Small intestine (tissue), 7 donors: ENCODE measurements at regions not wholly inside any gene's neighbourhood (a gene's known extent, or its start where the extent isn't known, plus 50 kb on each side); places are given as distances from the start of the nearest gene placed in this dataset.

Experiments used
- DNase-seq, 2 donors: peaks; one replicate each; pipeline versions ENCODE4 v3.0.0 to v3.0.0-alpha.2; 2013
- FAIRE-seq: peaks from 2 replicates; lab custom pipeline; 2012; peaks lifted over from hg19 to GRCh38; lab: Jason Lieb, UNC
- H3K27ac ChIP-seq, 3 donors: one replicate each; pipeline ENCODE4 v1.5.1; 2013; ENCODE audit warnings: low read length in 2 of 3, mild to moderate bottlenecking in 2 of 3, control low read depth in 1 of 3, inconsistent platforms in 1 of 3, low read depth in 1 of 3, moderate library complexity in 1 of 3
- H3K27me3 ChIP-seq, 3 donors: one replicate each; pipeline ENCODE4 v1.6.1; 2013; ENCODE audit warnings: low read length in 3 of 3, inconsistent platforms in 1 of 3; ENCODE audit not compliant: control insufficient read depth in 3 of 3, insufficient read depth in 3 of 3
- H3K36me3 ChIP-seq, 3 donors: one replicate each; pipeline ENCODE4 v1.6.1; 2013; ENCODE audit warnings: low read length in 3 of 3, inconsistent platforms in 1 of 3, low read depth in 1 of 3, mild to moderate bottlenecking in 1 of 3, moderate library complexity in 1 of 3; ENCODE audit not compliant: control insufficient read depth in 3 of 3, insufficient read depth in 2 of 3
- H3K4me1 ChIP-seq, 3 donors: one replicate each; pipeline ENCODE4 v1.6.1; 2013; ENCODE audit warnings: low read length in 2 of 3, inconsistent platforms in 1 of 3, low read depth in 1 of 3, mild to moderate bottlenecking in 1 of 3, moderate library complexity in 1 of 3; ENCODE audit not compliant: control insufficient read depth in 3 of 3, insufficient read depth in 2 of 3
- H3K4me3 ChIP-seq, 3 donors: one replicate each; pipeline ENCODE4 v1.5.1; 2013; ENCODE audit warnings: low read length in 3 of 3, control low read depth in 1 of 3, inconsistent platforms in 1 of 3, low read depth in 1 of 3, mild to moderate bottlenecking in 1 of 3, moderate library complexity in 1 of 3
- H3K9me3 ChIP-seq, 2 donors: one replicate each; pipeline ENCODE4 v1.6.1; 2013; ENCODE audit warnings: low read depth in 1 of 2, low read length in 1 of 2; ENCODE audit not compliant: control insufficient read depth in 2 of 2, insufficient read depth in 1 of 2
- whole genome bisulfite sequencing, 3 donors: extraction: QIAGEN DNeasy Blood & Tissue Kit; methylation state at CpG; one replicate each; pipeline ENCODE4 v1.1.7; 2013; 5-methylcytosine and 5-hydroxymethylcytosine counted together
- donor health status: healthy with polysubstance abuse.
- donor health status: control.
- donor health status: control.
- donor health status: Bipolar disorder and iron deficiency.
- donor health status: healthy.

GRCh38 chr4:112753333-112753732 lies 116.4 kb downstream of the LARP7 start:
- Histone ChIP-seq H3K9me3 (no peaks in the 10 kb centered on the region), H3K36me3 (no peaks in the 10 kb centered on the region), H3K27me3 (no peaks in the 10 kb centered on the region), H3K4me1 (no peaks in the 10 kb centered on the region), H3K27ac (no peak overlapping the region), H3K4me3 (no peak overlapping the region)
- 36 to 74% (median 57%) methylated on average over 3 of the region's 3 CpGs for WGBS, 3 donors
- FAIRE-seq (no peak), DNase-seq (no peak)

DNA sequence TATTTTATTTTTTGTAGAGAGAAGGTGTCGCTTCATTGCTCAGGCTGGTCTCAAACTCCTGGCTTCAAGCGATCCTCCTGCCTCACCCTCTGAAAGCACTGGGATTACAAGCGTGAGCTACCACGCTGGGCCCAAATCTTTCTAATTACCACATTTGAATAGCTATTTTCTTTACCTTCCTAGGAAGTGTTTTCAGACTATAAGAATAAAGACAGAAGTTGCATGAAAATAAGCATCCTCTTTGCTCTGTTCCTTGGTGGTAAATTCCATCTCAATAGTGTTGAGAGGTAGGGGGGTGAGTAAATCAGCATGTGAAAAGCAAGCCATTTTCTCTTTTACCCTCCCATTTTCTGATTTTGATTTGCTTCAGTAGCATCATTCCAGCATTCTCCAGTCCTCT lies 122.4 kb downstream of the LARP7 start:
- H3K9me3 ChIP-seq = no peaks in the 10 kb centered on the region
- 69 to 82% (median 80%) methylated on average over 4 of the region's 4 CpGs for WGBS, 3 donors
- no peak overlapping the region for H3K27ac ChIP-seq
- H3K4me1 ChIP-seq = no peaks in the 10 kb centered on the region
- H3K27me3 ChIP-seq = no peaks in the 10 kb centered on the region
- no peak overlapping the region for H3K4me3 ChIP-seq
- DNase-seq (no peak), FAIRE-seq (no peak)
- H3K36me3 ChIP-seq = no peaks in the 10 kb centered on the region

DNA sequence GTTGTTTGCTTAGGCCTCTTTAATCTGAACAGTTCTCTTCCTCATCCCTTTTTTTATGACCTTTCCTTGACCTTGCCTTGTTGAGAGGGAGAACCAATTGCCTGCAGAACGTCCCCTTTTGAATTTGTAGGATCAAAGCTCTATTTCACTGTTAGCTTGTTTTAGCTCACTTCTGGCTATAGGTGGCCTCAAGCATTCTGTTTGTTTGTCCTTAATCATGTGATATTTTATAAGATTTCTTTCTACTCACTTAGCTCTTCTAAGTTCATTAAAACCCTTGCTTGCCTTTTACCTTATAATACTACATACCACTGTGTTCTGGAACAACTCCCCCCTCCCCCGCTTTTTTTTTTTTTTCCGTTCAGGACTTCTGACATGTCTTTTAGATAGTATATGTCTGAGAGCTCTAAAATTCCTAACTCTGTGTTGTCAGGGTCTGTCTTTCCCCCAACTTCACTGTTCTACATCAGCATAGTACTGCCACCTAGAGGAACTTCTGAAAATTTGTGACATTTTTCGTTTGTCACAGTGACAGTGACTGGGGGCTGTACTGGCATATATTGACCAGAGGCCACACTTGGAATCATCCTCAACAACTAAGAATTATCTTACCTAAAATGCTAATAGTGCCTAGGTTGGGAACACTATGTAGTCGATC lies 128.5 kb downstream of the LARP7 start:
- 13 to 23% (median 22%) methylated on average over 5 of the region's 5 CpGs for WGBS, 3 donors
- no peaks in the 10 kb centered on the region for H3K27me3 ChIP-seq
- H3K27ac ChIP-seq = no peak overlapping the region
- no peaks in the 10 kb centered on the region for H3K4me1 ChIP-seq
- no peaks in the 10 kb centered on the region for H3K9me3 ChIP-seq
- H3K36me3 ChIP-seq = no peaks in the 10 kb centered on the region
- no peak overlapping the region for H3K4me3 ChIP-seq
- FAIRE-seq = no peak
- peak in 1 of 2 donors; percentile 16 for DNase-seq

DNA sequence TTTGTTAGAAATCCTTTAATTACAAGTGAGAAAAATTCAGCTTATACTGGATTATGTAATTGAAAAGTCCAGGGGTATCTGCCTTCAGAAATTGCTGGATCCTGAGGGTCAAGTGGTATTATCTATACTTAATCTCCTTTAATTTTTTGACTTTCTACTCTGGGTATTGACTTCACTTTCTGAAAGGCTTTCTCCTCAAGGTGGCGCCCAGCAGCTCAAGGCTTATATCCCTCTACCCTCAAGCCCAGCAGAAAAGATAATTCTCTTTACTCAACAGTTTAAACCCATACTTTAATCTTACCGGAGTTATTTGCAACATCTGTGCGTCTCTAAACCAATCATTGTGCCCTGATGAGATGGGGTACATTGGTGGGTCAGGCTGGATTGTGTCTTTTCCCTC lies 129.5 kb downstream of the LARP7 start:
- no peaks in the 10 kb centered on the region for H3K9me3 ChIP-seq
- H3K4me3 ChIP-seq = no peak overlapping the region
- peak in 1 of 2 donors; percentile 8 for DNase-seq
- WGBS, 3 donors = 16 to 32% (median 22%) methylated on average over 3 of the region's 3 CpGs
- H3K27me3 ChIP-seq = no peaks in the 10 kb centered on the region
- H3K36me3 ChIP-seq = no peaks in the 10 kb centered on the region
- H3K4me1 ChIP-seq = no peaks in the 10 kb centered on the region
- no peak for FAIRE-seq
- no peak overlapping the region for H3K27ac ChIP-seq

DNA sequence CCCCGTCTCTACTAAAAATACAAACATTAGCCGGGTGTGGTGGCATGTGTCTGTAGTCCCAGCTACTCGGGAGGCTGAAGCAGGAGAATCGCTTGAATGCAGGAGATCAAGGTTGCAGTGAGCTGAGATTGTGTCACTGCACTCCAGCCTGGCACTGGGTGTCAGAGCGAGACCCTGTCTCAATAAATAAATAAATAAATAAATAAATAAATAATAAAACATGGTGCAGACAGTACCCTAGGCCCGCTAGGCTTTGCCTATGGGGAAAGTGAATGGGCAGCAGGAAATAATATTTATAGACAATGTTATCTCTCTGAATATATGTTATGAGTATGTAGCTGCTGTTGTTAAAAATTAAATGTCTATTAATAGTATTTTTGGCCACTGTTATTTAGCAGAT lies 130.4 kb downstream of the LARP7 start:
- no peak overlapping the region for H3K4me3 ChIP-seq
- 78 to 86% (median 83%) methylated on average over 6 of the region's 6 CpGs for WGBS, 3 donors
- no peaks in the 10 kb centered on the region for H3K4me1 ChIP-seq
- no peak for FAIRE-seq
- H3K27me3 ChIP-seq = no peaks in the 10 kb centered on the region
- DNase-seq = no peak
- H3K27ac ChIP-seq = no peak overlapping the region
- no peaks in the 10 kb centered on the region for H3K9me3 ChIP-seq
- no peaks in the 10 kb centered on the region for H3K36me3 ChIP-seq

GRCh38 chr4:112770114-112770513 lies 133.2 kb downstream of the LARP7 start:
- no peaks in the 10 kb centered on the region for H3K4me1 ChIP-seq
- 36 to 73% (median 50%) methylated on average over 5 of the region's 5 CpGs for WGBS, 3 donors
- no peak overlapping the region for H3K4me3 ChIP-seq
- DNase-seq (no peak), FAIRE-seq (no peak)
- no peaks in the 10 kb centered on the region for H3K36me3 ChIP-seq
- no peaks in the 10 kb centered on the region for H3K27me3 ChIP-seq
- H3K27ac ChIP-seq = no peak overlapping the region
- no peaks in the 10 kb centered on the region for H3K9me3 ChIP-seq

GRCh38 chr4:112775801-112776200 lies 138.9 kb downstream of the LARP7 start:
- H3K36me3 ChIP-seq = no peaks in the 10 kb centered on the region
- 78 to 87% (median 83%) methylated on average over 7 of the region's 7 CpGs for WGBS, 3 donors
- no peak overlapping the region for H3K4me3 ChIP-seq
- no peaks in the 10 kb centered on the region for H3K27me3 ChIP-seq
- no peak overlapping the region for H3K27ac ChIP-seq
- no peak for FAIRE-seq
- H3K9me3 ChIP-seq = no peaks in the 10 kb centered on the region
- H3K4me1 ChIP-seq = no peaks in the 10 kb centered on the region
- no peak for DNase-seq

- H3K27ac ChIP-seq = no peak overlapping the region
- no peaks in the 10 kb centered on the region for H3K4me1 ChIP-seq
- WGBS, 3 donors = 83 to 94% (median 90%) methylated on average over 1 of the region's 1 CpG
- H3K27me3 ChIP-seq = no peaks in the 10 kb centered on the region
- H3K4me3 ChIP-seq = no peak overlapping the region
- H3K36me3 ChIP-seq = no peaks in the 10 kb centered on the region
- FAIRE-seq (no peak), DNase-seq (no peak)
- H3K9me3 ChIP-seq = no peaks in the 10 kb centered on the region
Measured at GRCh38 chr4:112776535-112776934, 139.6 kb downstream of the LARP7 start.

DNA sequence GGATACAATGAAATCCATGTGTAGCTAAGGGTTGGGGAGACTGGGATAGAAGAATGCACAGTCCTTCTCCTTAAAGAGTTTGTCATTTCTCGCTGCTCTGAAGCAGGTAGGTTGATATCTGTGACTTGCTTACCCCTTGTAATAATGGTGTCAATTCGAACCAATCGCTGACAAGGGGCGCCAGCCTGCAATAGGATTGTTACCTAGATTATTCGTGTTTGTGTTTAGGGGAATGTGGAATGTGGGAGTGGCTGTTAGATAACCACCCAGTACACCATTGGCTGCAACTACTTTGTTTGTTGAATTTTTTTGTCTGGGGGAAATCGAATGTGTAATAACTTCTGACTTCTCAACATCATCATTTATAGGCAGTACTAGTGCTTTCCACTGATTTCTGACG lies 141.6 kb downstream of the LARP7 start:
- DNase-seq = no peak
- H3K36me3 ChIP-seq = no peaks in the 10 kb centered on the region
- H3K4me1 ChIP-seq = no peaks in the 10 kb centered on the region
- H3K4me3 ChIP-seq = no peak overlapping the region
- H3K9me3 ChIP-seq = no peaks in the 10 kb centered on the region
- no peaks in the 10 kb centered on the region for H3K27me3 ChIP-seq
- WGBS, 3 donors = 65 to 80% (median 78%) methylated on average over 7 of the region's 7 CpGs
- H3K27ac ChIP-seq = no peak overlapping the region
- no peak for FAIRE-seq
